MM.1S (cell line): ENCODE measurements at regions not wholly inside any gene's neighbourhood (a gene's known extent, or its start where the extent isn't known, plus 50 kb on each side); places are given as distances from the start of the nearest gene placed in this dataset.

Experiments used
- DNase-seq: peaks from one replicate; pipeline ENCODE4 v3.0.0-alpha.2; 2015
- H2AFZ ChIP-seq: fragments of 300-600 bp; sonication (generic); 2 replicates; pipeline ENCODE4 v1.6.0; 2016; ENCODE audit warnings: antibody characterized with exemption, low read length
- H3F3A ChIP-seq: fragments of 300-600 bp; sonication (generic); 2 replicates; pipeline ENCODE4 v1.6.1; 2016; ENCODE audit warnings: mild to moderate bottlenecking, antibody characterized with exemption, low read length, moderate library complexity, mixed read lengths; ENCODE audit not compliant: insufficient read depth
- H3K27ac ChIP-seq: fragments of 300-600 bp; sonication (generic); 2 replicates; pipeline ENCODE4 v1.5.1; 2016; ENCODE audit warnings: mild to moderate bottlenecking, low read length
- H3K27me3 ChIP-seq: fragments of 300-600 bp; sonication (generic); replicated peaks from 2 replicates; pipeline ENCODE4 v1.6.0; 2016; ENCODE audit warnings: low read length; ENCODE audit not compliant: insufficient read depth
- H3K36me3 ChIP-seq: fragments of 300-600 bp; sonication (generic); replicated peaks from 2 replicates; pipeline ENCODE4 v1.6.1; 2016; ENCODE audit warnings: mild to moderate bottlenecking, low read length, mixed read lengths; ENCODE audit not compliant: insufficient read depth
- H3K4me1 ChIP-seq: fragments of 300-600 bp; sonication (generic); 2 replicates; pipeline ENCODE4 v1.6.1; 2016; ENCODE audit warnings: low read length, mixed read lengths
- H3K4me2 ChIP-seq: fragments of 300-600 bp; sonication (generic); 2 replicates; pipeline ENCODE4 v1.6.0; 2016; ENCODE audit warnings: low read depth, low read length
- H3K4me3 ChIP-seq: fragments of 300-600 bp; sonication (generic); 2 replicates; pipeline ENCODE4 v1.5.1; 2016; ENCODE audit warnings: low read length, mixed read lengths
- H3K79me2 ChIP-seq: fragments of 300-600 bp; sonication (generic); 2 replicates; pipeline ENCODE4 v1.6.1; 2016; ENCODE audit warnings: mixed run types, low read length, mixed read lengths
- H3K9ac ChIP-seq: fragments of 300-600 bp; sonication (generic); 2 replicates; pipeline ENCODE4 v1.6.1; 2016; ENCODE audit warnings: low read length, mixed read lengths
- H3K9me2 ChIP-seq: fragments of 300-600 bp; sonication (generic); replicated peaks from 2 replicates; pipeline ENCODE4 v1.6.1; 2016; ENCODE audit warnings: mild to moderate bottlenecking, low read length, mixed read lengths; ENCODE audit not compliant: insufficient read depth
- H3K9me3 ChIP-seq: fragments of 300-600 bp; sonication (generic); replicated peaks from 2 replicates; pipeline ENCODE4 v1.6.1; 2016; ENCODE audit warnings: mild to moderate bottlenecking, low read length, mixed read lengths; ENCODE audit not compliant: insufficient read depth
- H4K20me1 ChIP-seq: fragments of 300-600 bp; sonication (generic); 2 replicates; pipeline ENCODE4 v1.6.1; 2016; ENCODE audit warnings: mild to moderate bottlenecking, low read length, moderate library complexity, mixed read lengths; ENCODE audit not compliant: insufficient read depth
- CTCF ChIP-seq: fragments of 300-600 bp; sonication (generic); IDR thresholded peaks from 2 replicates; pipeline ENCODE4 v1.5.1; 2016; ENCODE audit warnings: antibody characterized with exemption, low read length, mixed read lengths
- EZH2 ChIP-seq: fragments of 300-600 bp; sonication (generic); optimal IDR thresholded peaks from 2 replicates; pipeline ENCODE3; 2017; ENCODE audit warnings: low read depth, mild to moderate bottlenecking, antibody characterized with exemption, low read length, mixed read lengths
- EZH2phosphoT487 ChIP-seq: fragments of 300-600 bp; sonication (generic); IDR thresholded peaks from 2 replicates; pipeline ENCODE4 v1.6.1; 2018; ENCODE audit warnings: antibody characterized with exemption, low read length

- no peaks in the 10 kb centered on the region for H3K9me2 ChIP-seq
- H3K9me3 ChIP-seq, result no peaks in the 10 kb centered on the region
Observed at GRCh38 chr5:165014439-165014838, 1509.0 kb downstream of the MAT2B start.

GRCh38 chr5:165015126-165015525, 1509.7 kb downstream of the MAT2B start:
- Histone ChIP-seq H3K79me2 (no peaks in the 10 kb centered on the region), H3K4me1 (no peaks in the 10 kb centered on the region), H3K27me3 (no peaks in the 10 kb centered on the region), H3K36me3 (no peaks in the 10 kb centered on the region), H3K9me3 (no peaks in the 10 kb centered on the region), H3K4me3 (no peak overlapping the region), H3K27ac (no peak overlapping the region), H2AFZ (peak overlapping the region; percentile 62), H3K9me2 (no peaks in the 10 kb centered on the region), H4K20me1 (no peaks in the 10 kb centered on the region), H3F3A (no peaks in the 10 kb centered on the region), H3K4me2 (no peak overlapping the region), H3K9ac (no peak overlapping the region)
- TF ChIP-seq EZH2, result no peak
- TF ChIP-seq CTCF, result no peak
- no peak for TF ChIP-seq EZH2phosphoT487
- no peak for DNase-seq

More at GRCh38 chr5:165014439-165014838, 1509.0 kb downstream of the MAT2B start:
- no peaks in the 10 kb centered on the region for H3K4me1 ChIP-seq
- H3K27me3 ChIP-seq, result no peaks in the 10 kb centered on the region
- H3K79me2 ChIP-seq, result no peaks in the 10 kb centered on the region
- H3K27ac ChIP-seq, result no peak overlapping the region
- H3K4me3 ChIP-seq, result no peak overlapping the region
- H3K36me3 ChIP-seq, result no peaks in the 10 kb centered on the region
- no peak overlapping the region for H3K9ac ChIP-seq
- no peaks in the 10 kb centered on the region for H3F3A ChIP-seq
- no peak overlapping the region for H3K4me2 ChIP-seq
- no peak overlapping the region for H2AFZ ChIP-seq
- DNase-seq, result no peak
- H4K20me1 ChIP-seq, result no peaks in the 10 kb centered on the region
- no peak for TF ChIP-seq CTCF

- Histone ChIP-seq H4K20me1 (no peaks in the 10 kb centered on the region), H3K27ac (no peak overlapping the region), H3K27me3 (no peaks in the 10 kb centered on the region), H3F3A (no peaks in the 10 kb centered on the region), H3K4me1 (no peaks in the 10 kb centered on the region), H3K36me3 (no peaks in the 10 kb centered on the region), H3K9me2 (no peaks in the 10 kb centered on the region), H3K4me2 (no peak overlapping the region), H3K9me3 (no peaks in the 10 kb centered on the region), H3K4me3 (no peak overlapping the region), H2AFZ (peak overlapping the region; percentile 62), H3K79me2 (no peaks in the 10 kb centered on the region), H3K9ac (no peak overlapping the region)
- no peak for TF ChIP-seq CTCF
- no peak for TF ChIP-seq EZH2phosphoT487
- TF ChIP-seq EZH2, result no peak
- DNase-seq, result no peak
Observed at GRCh38 chr5:165015547-165015946, 1510.1 kb downstream of the MAT2B start.
